HepG2 (cell line): ENCODE measurements at regions not wholly inside any gene's neighbourhood (a gene's known extent, or its start where the extent isn't known, plus 50 kb on each side); places are given as distances from the start of the nearest gene placed in this dataset.

Experiments used
- ATAC-seq: fragments of 200-7000 bp; cut with Tn5 transposase; 3 replicates; pipeline ENCODE4 v1.9.1; 2020; ENCODE audit warnings: mild to moderate bottlenecking, moderate library complexity
- BruUV-seq: library from RNA; stranded (reverse); fragments of 400-500 nt; replicated peaks from 2 replicates; lab custom pipeline; 2021; lab: Mats Ljungman, UMichigan
- CTCF ChIA-PET: fragments of 300-600 bp; formaldehyde crosslinking; extraction: SDS; loops from one replicate; lab custom pipeline; 2021; ENCODE audit warnings: low total read pairs, inconsistent platforms, low intra/inter-chr PET ratio; lab: Yijun Ruan, JAX
- POLR2A ChIA-PET: fragments of 350-600 bp; sonication (Branson Sonifier 250); formaldehyde crosslinking; loops from one replicate; lab custom pipeline; 2020; ENCODE audit warnings: antibody characterized with exemption, inconsistent platforms; lab: Yijun Ruan, JAX
- DNase-seq: peaks from one replicate; pipeline ENCODE4 v3.0.0-alpha.2; 2015; ENCODE audit warnings: low spot score
- FAIRE-seq: peaks from 3 replicates; lab custom pipeline; 2011; peaks lifted over from hg19 to GRCh38; lab: Jason Lieb, UNC
- H2AFZ ChIP-seq: one replicate; pipeline ENCODE4 v1.6.1; 2011; ENCODE audit warnings: low read length, inconsistent platforms
- H3K27ac ChIP-seq: fragments of 300-600 bp; 3 replicates; pipeline ENCODE4 v1.8.0; 2011; ENCODE audit warnings: mixed run types, mild to moderate bottlenecking, mixed read lengths, low read length, inconsistent platforms; ENCODE audit not compliant: insufficient read depth; ENCODE audit errors: extremely low read length
- H3K27me3 ChIP-seq, 2 experiments: fragments of 200-600 bp in 1 of 2; 2 replicates in 1 of 2; 3 replicates in 1 of 2; pipeline versions ENCODE4 v1.6.0 to v1.8.0; 2011; ENCODE audit warnings: low read length in 2 of 2, mild to moderate bottlenecking in 2 of 2, moderate library complexity in 2 of 2, inconsistent platforms in 1 of 2; ENCODE audit not compliant: insufficient read depth in 2 of 2, control insufficient read depth in 1 of 2
- H3K36me3 ChIP-seq, 2 experiments: fragments of 200-600 bp in 1 of 2; replicated peaks in 1 of 2; 2 replicates in 1 of 2; 3 replicates in 1 of 2; pipeline versions ENCODE4 v1.5.1 to v1.8.0; 2011; ENCODE audit warnings: low read length in 2 of 2, inconsistent platforms in 1 of 2; ENCODE audit not compliant: insufficient read depth in 2 of 2, control insufficient read depth in 1 of 2
- H3K4me1 ChIP-seq: 2 replicates; pipeline ENCODE4 v1.5.1; 2012; ENCODE audit warnings: low read length, inconsistent platforms; ENCODE audit not compliant: insufficient read depth
- H3K4me2 ChIP-seq: 2 replicates; pipeline ENCODE4 v1.6.0; 2011; ENCODE audit warnings: low read depth, low read length, inconsistent platforms
- H3K4me3 ChIP-seq, 3 experiments: fragments of 200-600 bp in 1 of 3; sonication (generic), shearing (Covaris generic) in 1 of 3; replicated peaks in 1 of 3; 2 replicates each; pipeline ENCODE4 v1.5.1; 2011 to 2016; ENCODE audit warnings: low read length in 3 of 3, inconsistent platforms in 2 of 3, low read depth in 2 of 3, mild to moderate bottlenecking in 2 of 3, control low read depth in 1 of 3, mixed read lengths in 1 of 3; ENCODE audit not compliant: insufficient read depth in 1 of 3
- H3K79me2 ChIP-seq: one replicate; pipeline ENCODE4 v1.6.1; 2011; ENCODE audit warnings: low read length, inconsistent platforms; ENCODE audit not compliant: insufficient read depth
- H3K9ac ChIP-seq: 2 replicates; pipeline ENCODE4 v1.6.0; 2011; ENCODE audit warnings: mild to moderate bottlenecking, low read depth, low read length, inconsistent platforms; ENCODE audit not compliant: insufficient read depth
- H3K9me3 ChIP-seq: 2 replicates; pipeline ENCODE4 v1.5.1; 2012; ENCODE audit warnings: mild to moderate bottlenecking, low read length
- H4K20me1 ChIP-seq: 2 replicates; pipeline ENCODE4 v1.6.0; 2011; ENCODE audit warnings: inconsistent platforms, mild to moderate bottlenecking, low read length, moderate library complexity; ENCODE audit not compliant: insufficient read depth
- FOXP1 ChIP-seq, 2 experiments: fragments of 450-650 bp in 1 of 2; IDR thresholded peaks; 2 replicates each; pipeline ENCODE4 v1.6.1; 2017 to 2018; ENCODE audit warnings: antibody characterized with exemption in 1 of 2
- NCOA2 ChIP-seq: sonication (generic); formaldehyde crosslinking; IDR thresholded peaks from 2 replicates; pipeline ENCODE4 v1.8.0; 2022; ENCODE audit warnings: inconsistent platforms
- NPAS2 ChIP-seq: sonication (generic); formaldehyde crosslinking; IDR thresholded peaks from 2 replicates; pipeline ENCODE4 v1.8.0; 2022; ENCODE audit warnings: mild to moderate bottlenecking, missing genetic modification reagents, borderline replicate concordance
- SMC3 ChIP-seq: IDR thresholded peaks from 2 replicates; pipeline ENCODE4 v1.6.1; 2011; ENCODE audit warnings: low read length, improper control_type of control experiment
- SOX13 ChIP-seq, 3 experiments: fragments of 450-650 bp in 1 of 3; sonication (generic) in 1 of 3; formaldehyde crosslinking in 1 of 3; IDR thresholded peaks in 2 of 3; conservative IDR thresholded peaks in 1 of 3; 2 replicates each; pipeline versions ENCODE4 v1.5.0 to v1.6.1; 2016 to 2020; ENCODE audit warnings: antibody characterized with exemption in 1 of 3, mild to moderate bottlenecking in 1 of 3, missing compliant biosample characterization in 1 of 3, missing genetic modification reagents in 1 of 3, moderate library complexity in 1 of 3
- ZBTB8A ChIP-seq: sonication (generic); formaldehyde crosslinking; IDR thresholded peaks from 2 replicates; pipeline ENCODE4 v1.4.0; 2020; ENCODE audit warnings: mild to moderate bottlenecking, low read depth, missing genetic modification reagents, borderline replicate concordance
- ZNF333 ChIP-seq: sonication (generic); formaldehyde crosslinking; IDR thresholded peaks from 2 replicates; pipeline ENCODE4 v1.4.0; 2020; ENCODE audit warnings: mild to moderate bottlenecking, missing genetic modification reagents, borderline replicate concordance
- ZNF703 ChIP-seq: sonication (generic); formaldehyde crosslinking; IDR thresholded peaks from 2 replicates; pipeline ENCODE4 v1.5.1; 2020; ENCODE audit warnings: missing genetic modification reagents, mild to moderate bottlenecking, moderate library complexity, borderline replicate concordance
- ZNF747 ChIP-seq: sonication (generic); formaldehyde crosslinking; IDR thresholded peaks from 2 replicates; pipeline ENCODE4 v1.8.1; 2023; ENCODE audit warnings: missing genetic modification reagents, mild to moderate bottlenecking, borderline replicate concordance
- ZNF768 ChIP-seq: sonication (generic); formaldehyde crosslinking; IDR thresholded peaks from 2 replicates; pipeline ENCODE4 v1.4.0; 2020; ENCODE audit warnings: missing genetic modification reagents
- ZNF776 ChIP-seq: sonication (generic); formaldehyde crosslinking; IDR thresholded peaks from 2 replicates; pipeline ENCODE4 v1.4.0; 2020; ENCODE audit warnings: mild to moderate bottlenecking, missing genetic modification reagents
- WGBS: methylation state at CpG from one replicate; pipeline ENCODE4 v1.1.6; 2017; ENCODE audit warnings: low lambda C conversion rate; 5-methylcytosine and 5-hydroxymethylcytosine counted together
- in situ Hi-C: cut with HindIII; loops from 2 replicates; pipeline ENCODE4 v1.10.0; 2017; ENCODE audit warnings: low pct_unique_long_range_greater_than_20kb; ENCODE audit not compliant: extremely low pct_ligation_motif_present
- intact Hi-C: fragments of 100-400 bp; cut with micrococcal nuclease; formaldehyde crosslinking; loops from one replicate; pipeline ENCODE4 v1.10.0; 2022; ENCODE audit not compliant: unreplicated experiment
- TF ChIP-seq, protein P1 (sequence below): sonication (generic); formaldehyde crosslinking; IDR thresholded peaks from 2 replicates; pipeline ENCODE4 v1.8.1; 2023; ENCODE audit warnings: mild to moderate bottlenecking, missing genetic modification reagents
- TF ChIP-seq, protein P2 (sequence below): sonication (generic); formaldehyde crosslinking; IDR thresholded peaks from 2 replicates; pipeline ENCODE4 v1.5.0; 2020; ENCODE audit warnings: mild to moderate bottlenecking, missing genetic modification reagents, borderline replicate concordance
- TF ChIP-seq, protein P3 (sequence below), 2 experiments: IDR thresholded peaks; 2 replicates each; pipeline ENCODE4 v1.6.1; 2011 to 2012; ENCODE audit warnings: low read length in 2 of 2, borderline replicate concordance in 1 of 2, low read depth in 1 of 2, mild to moderate bottlenecking in 1 of 2, moderate library complexity in 1 of 2

DNA sequence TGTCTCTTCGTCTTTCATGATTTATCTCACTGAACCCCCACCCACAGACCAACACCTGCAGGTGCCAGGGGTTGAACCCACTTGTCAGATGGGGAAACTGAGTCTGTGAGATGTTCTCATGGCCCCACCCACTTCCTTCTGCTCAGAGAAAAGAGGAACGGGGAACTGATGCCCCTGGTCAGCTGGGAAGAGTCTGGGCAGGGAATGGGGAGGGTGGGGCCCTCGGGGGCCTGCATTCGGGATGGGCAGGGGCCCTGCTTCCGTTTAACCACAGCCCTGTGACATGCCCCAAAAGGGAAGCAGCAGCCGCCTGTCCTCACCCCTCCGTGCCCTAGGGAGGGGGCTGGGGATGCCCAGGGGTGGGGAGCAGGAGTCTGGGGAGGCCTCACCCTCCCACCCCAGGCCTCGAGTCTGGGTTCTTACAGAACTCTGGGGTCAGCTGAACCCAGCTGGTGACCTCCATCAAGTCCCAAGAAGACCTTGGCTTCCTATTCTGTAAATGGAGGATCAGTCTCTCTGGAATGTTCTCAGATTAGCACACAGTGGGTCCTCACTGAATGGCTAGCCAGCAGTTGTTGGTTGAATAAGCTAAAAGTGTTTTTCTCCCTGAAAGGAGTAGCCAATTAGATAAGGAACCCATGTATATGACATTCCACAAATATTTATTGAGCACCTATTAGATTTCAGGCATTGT, 81.5 kb downstream of the CEBPB start:
- BruUV-seq: no TSS peak
- H3K9ac ChIP-seq: no peak overlapping the region
- H3K9me3 ChIP-seq: no peaks in the 10 kb centered on the region
- in situ Hi-C loops: loop anchor here (5.0 kb wide), 1 partner anchor 80 kb away; the partner anchor contains the start of gene CEBPB
- DNase-seq (no peak), ATAC-seq (no peak), FAIRE-seq (no peak)
- intact Hi-C loops: loop anchor here (5.0 kb wide), 1 partner anchor 35 kb away; no protein-coding TSS in a partner anchor
- H3K4me2 ChIP-seq: no peak overlapping the region
- H4K20me1 ChIP-seq: no peaks in the 10 kb centered on the region
- POLR2A ChIA-PET: interaction anchor here (0.9 to 4.8 kb wide), 7 partner anchors 8 to 83 kb away, joined by 3 to 51 read pairs (median 4); partner anchors contain the start of gene CEBPB
- no peak overlapping the region for H3K4me3 ChIP-seq
- H3K4me1 ChIP-seq: peaks cover 100% of the 10 kb centered on the region
- CTCF ChIA-PET: no interaction called here
- 33% methylated on average over 8 of the region's 8 CpGs for WGBS
- no peaks in the 10 kb centered on the region for H3K36me3 ChIP-seq
- no peaks in the 10 kb centered on the region; a peak in 2 of 5 replicates for H3K27me3 ChIP-seq
- H3K79me2 ChIP-seq: no peaks in the 10 kb centered on the region
- no peak overlapping the region for H2AFZ ChIP-seq
- no peak overlapping the region for H3K27ac ChIP-seq
- no peak for TF ChIP-seq ZBTB8A (CRISPR knock-in tag)
- TF ChIP-seq ZNF768 (CRISPR knock-in tag): no peak
- 0 out of 2 replicates have a peak, but pooled peaks have one; percentile 53 for TF ChIP-seq NCOA2 (CRISPR knock-in tag)
- TF ChIP-seq NPAS2 (CRISPR knock-in tag): no peak
- no peak for TF ChIP-seq FOXP1 (IDR thresholded peaks at IDR 0.05)
- TF ChIP-seq FOXP1 (CRISPR knock-in tag; IDR thresholded peaks at IDR 0.05): no peak
- no peak for TF ChIP-seq ZNF333
- 0 out of 2 replicates have a peak, but pooled peaks have one; percentile 67 for TF ChIP-seq ZNF747 (CRISPR knock-in tag)
- TF ChIP-seq SOX13 (IDR thresholded peaks at IDR 0.05): no peak
- TF ChIP-seq SOX13 (CRISPR knock-in tag; conservative IDR thresholded peaks at IDR 0.05 in 1 of 2, IDR thresholded peaks at IDR 0.05 in 1 of 2): no peak
- TF ChIP-seq, protein P1, sequence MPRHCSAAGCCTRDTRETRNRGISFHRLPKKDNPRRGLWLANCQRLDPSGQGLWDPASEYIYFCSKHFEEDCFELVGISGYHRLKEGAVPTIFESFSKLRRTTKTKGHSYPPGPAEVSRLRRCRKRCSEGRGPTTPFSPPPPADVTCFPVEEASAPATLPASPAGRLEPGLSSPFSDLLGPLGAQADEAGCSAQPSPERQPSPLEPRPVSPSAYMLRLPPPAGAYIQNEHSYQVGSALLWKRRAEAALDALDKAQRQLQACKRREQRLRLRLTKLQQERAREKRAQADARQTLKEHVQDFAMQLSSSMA (CRISPR knock-in tag): no peak
- TF ChIP-seq, protein P2, sequence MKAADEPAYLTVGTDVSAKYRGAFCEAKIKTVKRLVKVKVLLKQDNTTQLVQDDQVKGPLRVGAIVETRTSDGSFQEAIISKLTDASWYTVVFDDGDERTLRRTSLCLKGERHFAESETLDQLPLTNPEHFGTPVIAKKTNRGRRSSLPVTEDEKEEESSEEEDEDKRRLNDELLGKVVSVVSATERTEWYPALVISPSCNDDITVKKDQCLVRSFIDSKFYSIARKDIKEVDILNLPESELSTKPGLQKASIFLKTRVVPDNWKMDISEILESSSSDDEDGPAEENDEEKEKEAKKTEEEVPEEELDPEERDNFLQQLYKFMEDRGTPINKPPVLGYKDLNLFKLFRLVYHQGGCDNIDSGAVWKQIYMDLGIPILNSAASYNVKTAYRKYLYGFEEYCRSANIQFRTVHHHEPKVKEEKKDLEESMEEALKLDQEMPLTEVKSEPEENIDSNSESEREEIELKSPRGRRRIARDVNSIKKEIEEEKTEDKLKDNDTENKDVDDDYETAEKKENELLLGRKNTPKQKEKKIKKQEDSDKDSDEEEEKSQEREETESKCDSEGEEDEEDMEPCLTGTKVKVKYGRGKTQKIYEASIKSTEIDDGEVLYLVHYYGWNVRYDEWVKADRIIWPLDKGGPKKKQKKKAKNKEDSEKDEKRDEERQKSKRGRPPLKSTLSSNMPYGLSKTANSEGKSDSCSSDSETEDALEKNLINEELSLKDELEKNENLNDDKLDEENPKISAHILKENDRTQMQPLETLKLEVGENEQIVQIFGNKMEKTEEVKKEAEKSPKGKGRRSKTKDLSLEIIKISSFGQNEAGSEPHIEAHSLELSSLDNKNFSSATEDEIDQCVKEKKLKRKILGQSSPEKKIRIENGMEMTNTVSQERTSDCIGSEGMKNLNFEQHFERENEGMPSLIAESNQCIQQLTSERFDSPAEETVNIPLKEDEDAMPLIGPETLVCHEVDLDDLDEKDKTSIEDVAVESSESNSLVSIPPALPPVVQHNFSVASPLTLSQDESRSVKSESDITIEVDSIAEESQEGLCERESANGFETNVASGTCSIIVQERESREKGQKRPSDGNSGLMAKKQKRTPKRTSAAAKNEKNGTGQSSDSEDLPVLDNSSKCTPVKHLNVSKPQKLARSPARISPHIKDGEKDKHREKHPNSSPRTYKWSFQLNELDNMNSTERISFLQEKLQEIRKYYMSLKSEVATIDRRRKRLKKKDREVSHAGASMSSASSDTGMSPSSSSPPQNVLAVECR (CRISPR knock-in tag): no peak
- TF ChIP-seq SMC3: no peak
- 0 out of 2 replicates have a peak, but pooled peaks have one; percentile 37 for TF ChIP-seq ZNF776 (CRISPR knock-in tag)
- TF ChIP-seq, protein P3, sequence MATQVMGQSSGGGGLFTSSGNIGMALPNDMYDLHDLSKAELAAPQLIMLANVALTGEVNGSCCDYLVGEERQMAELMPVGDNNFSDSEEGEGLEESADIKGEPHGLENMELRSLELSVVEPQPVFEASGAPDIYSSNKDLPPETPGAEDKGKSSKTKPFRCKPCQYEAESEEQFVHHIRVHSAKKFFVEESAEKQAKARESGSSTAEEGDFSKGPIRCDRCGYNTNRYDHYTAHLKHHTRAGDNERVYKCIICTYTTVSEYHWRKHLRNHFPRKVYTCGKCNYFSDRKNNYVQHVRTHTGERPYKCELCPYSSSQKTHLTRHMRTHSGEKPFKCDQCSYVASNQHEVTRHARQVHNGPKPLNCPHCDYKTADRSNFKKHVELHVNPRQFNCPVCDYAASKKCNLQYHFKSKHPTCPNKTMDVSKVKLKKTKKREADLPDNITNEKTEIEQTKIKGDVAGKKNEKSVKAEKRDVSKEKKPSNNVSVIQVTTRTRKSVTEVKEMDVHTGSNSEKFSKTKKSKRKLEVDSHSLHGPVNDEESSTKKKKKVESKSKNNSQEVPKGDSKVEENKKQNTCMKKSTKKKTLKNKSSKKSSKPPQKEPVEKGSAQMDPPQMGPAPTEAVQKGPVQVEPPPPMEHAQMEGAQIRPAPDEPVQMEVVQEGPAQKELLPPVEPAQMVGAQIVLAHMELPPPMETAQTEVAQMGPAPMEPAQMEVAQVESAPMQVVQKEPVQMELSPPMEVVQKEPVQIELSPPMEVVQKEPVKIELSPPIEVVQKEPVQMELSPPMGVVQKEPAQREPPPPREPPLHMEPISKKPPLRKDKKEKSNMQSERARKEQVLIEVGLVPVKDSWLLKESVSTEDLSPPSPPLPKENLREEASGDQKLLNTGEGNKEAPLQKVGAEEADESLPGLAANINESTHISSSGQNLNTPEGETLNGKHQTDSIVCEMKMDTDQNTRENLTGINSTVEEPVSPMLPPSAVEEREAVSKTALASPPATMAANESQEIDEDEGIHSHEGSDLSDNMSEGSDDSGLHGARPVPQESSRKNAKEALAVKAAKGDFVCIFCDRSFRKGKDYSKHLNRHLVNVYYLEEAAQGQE (IDR thresholded peaks at IDR 0.05; ENCODE audit: borderline replicate concordance in 1 of 2, low read depth in 1 of 2, low read length in 2 of 2): no peak
- TF ChIP-seq ZNF703: no peak
